Fibroblast of skin of back (primary cell): ENCODE measurements at regions not wholly inside any gene's neighbourhood (a gene's known extent, or its start where the extent isn't known, plus 50 kb on each side); places are given as distances from the start of the nearest gene placed in this dataset.

Experiments
- DNase-seq: peaks from one replicate; pipeline ENCODE4 v3.0.0-alpha.2; 2013

- DNase-seq, result no peak
These were observed 452.9 kb upstream of the AKR1E2 start for GRCh38 chr10:4373098-4373497.

- peak; percentile 97 for DNase-seq
These were observed 453.4 kb upstream of the AKR1E2 start for GRCh38 chr10:4372601-4373000.

- DNase-seq, result no peak
These were observed 454.2 kb upstream of the AKR1E2 start for GRCh38 chr10:4371691-4372295.

GRCh38 chr10:4370376-4370775 lies 455.6 kb upstream of the AKR1E2 start:
- DNase-seq, result no peak

- DNase-seq, result peak; percentile 61
These were observed 464.4 kb upstream of the AKR1E2 start for GRCh38 chr10:4361581-4361980.

GRCh38 chr10:4359003-4359402 lies 467.0 kb upstream of the AKR1E2 start:
- DNase-seq, result no peak

- DNase-seq, result no peak
These were observed 468.1 kb upstream of the AKR1E2 start for GRCh38 chr10:4357911-4358310.

GRCh38 chr10:4355350-4355749 lies 470.7 kb upstream of the AKR1E2 start:
- no peak for DNase-seq

GRCh38 chr10:4354382-4354812 lies 471.6 kb upstream of the AKR1E2 start:
- DNase-seq, result no peak

GRCh38 chr10:4353964-4354363 lies 472.0 kb upstream of the AKR1E2 start:
- peak; percentile 46 for DNase-seq

GRCh38 chr10:4353059-4353655 lies 472.9 kb upstream of the AKR1E2 start:
- DNase-seq, result peak; percentile 62

GRCh38 chr10:4352414-4352961 lies 473.5 kb upstream of the AKR1E2 start:
- no peak for DNase-seq

GRCh38 chr10:4351723-4352413 lies 474.1 kb upstream of the AKR1E2 start:
- DNase-seq, result peak; percentile 35

GRCh38 chr10:4347397-4347796 lies 478.6 kb upstream of the AKR1E2 start:
- no peak for DNase-seq

GRCh38 chr10:4345877-4346646 lies 479.9 kb upstream of the AKR1E2 start:
- no peak for DNase-seq

- DNase-seq, result peak; percentile 100
These were observed 481.5 kb upstream of the AKR1E2 start for GRCh38 chr10:4344492-4344994.

- DNase-seq, result peak; percentile 47
These were observed 482.1 kb upstream of the AKR1E2 start for GRCh38 chr10:4343873-4344272.

- no peak for DNase-seq
These were observed 482.9 kb upstream of the AKR1E2 start for GRCh38 chr10:4343091-4343490.

- no peak for DNase-seq
These were observed 487.2 kb upstream of the AKR1E2 start for GRCh38 chr10:4338768-4339167.

GRCh38 chr10:4337563-4337962 lies 488.4 kb upstream of the AKR1E2 start:
- DNase-seq, result no peak

- no peak for DNase-seq
These were observed 491.1 kb upstream of the AKR1E2 start for GRCh38 chr10:4334871-4335270.

- DNase-seq, result no peak
These were observed 492.0 kb upstream of the AKR1E2 start for GRCh38 chr10:4334015-4334414.

GRCh38 chr10:4333459-4333894 lies 492.5 kb upstream of the AKR1E2 start:
- no peak for DNase-seq
